H9 (cell line): ENCODE measurements at regions not wholly inside any gene's neighbourhood (a gene's known extent, or its start where the extent isn't known, plus 50 kb on each side); places are given as distances from the start of the nearest gene placed in this dataset.

Experiments
- DNase-seq: peaks from one replicate; pipeline ENCODE4 v3.0.0-alpha.2; 2017
- H2AFZ ChIP-seq: one replicate; pipeline ENCODE4 v1.6.1; 2013; ENCODE audit warnings: mild to moderate bottlenecking, low read length, control low read depth, moderate library complexity
- H2AK5ac ChIP-seq: 2 replicates; pipeline ENCODE4 v1.6.1; 2013; ENCODE audit warnings: low read length, control low read depth, mixed read lengths; ENCODE audit not compliant: insufficient read length
- H2BK120ac ChIP-seq: one replicate; pipeline ENCODE4 v1.6.1; 2013; ENCODE audit warnings: low read depth, mild to moderate bottlenecking, low read length, control low read depth, inconsistent platforms; ENCODE audit not compliant: poor library complexity, severe bottlenecking
- H2BK12ac ChIP-seq: 2 replicates; pipeline ENCODE4 v1.6.1; 2013; ENCODE audit warnings: low read length, control low read depth, mixed read lengths, low read depth; ENCODE audit not compliant: insufficient read length
- H2BK15ac ChIP-seq: 2 replicates; pipeline ENCODE4 v1.6.1; 2013; ENCODE audit warnings: low read depth, low read length, control low read depth
- H2BK20ac ChIP-seq: one replicate; pipeline ENCODE4 v1.6.1; 2013; ENCODE audit warnings: low read depth, mild to moderate bottlenecking, low read length, control low read depth, inconsistent platforms; ENCODE audit not compliant: poor library complexity, severe bottlenecking
- H2BK5ac ChIP-seq: 2 replicates; pipeline ENCODE4 v1.6.1; 2013; ENCODE audit warnings: low read length, control low read depth, mixed read lengths; ENCODE audit not compliant: insufficient read length
- H3K14ac ChIP-seq: 2 replicates; pipeline ENCODE4 v1.6.1; 2013; ENCODE audit warnings: low read length, control low read depth; ENCODE audit not compliant: insufficient read depth
- H3K18ac ChIP-seq: 2 replicates; pipeline ENCODE4 v1.6.1; 2013; ENCODE audit warnings: low read depth, mild to moderate bottlenecking, mixed read lengths, low read length, control low read depth; ENCODE audit not compliant: insufficient read length
- H3K23ac ChIP-seq: 2 replicates; pipeline ENCODE4 v1.6.1; 2013; ENCODE audit warnings: low read length, control low read depth, mixed read lengths, low read depth; ENCODE audit not compliant: insufficient read length
- H3K23me2 ChIP-seq: 2 replicates; pipeline ENCODE4 v1.6.1; 2013; ENCODE audit warnings: low read depth, mild to moderate bottlenecking, mixed read lengths, low read length, control low read depth; ENCODE audit not compliant: insufficient read length, poor library complexity, severe bottlenecking
- H3K27ac ChIP-seq: 2 replicates; pipeline ENCODE4 v1.5.1; 2013; ENCODE audit warnings: low read length, control low read depth, mixed read lengths, low read depth; ENCODE audit not compliant: insufficient read length
- H3K27me3 ChIP-seq: 2 replicates; pipeline ENCODE4 v1.6.1; 2013; ENCODE audit warnings: low read length, control low read depth, inconsistent platforms; ENCODE audit not compliant: insufficient read depth
- H3K4ac ChIP-seq: 2 replicates; pipeline ENCODE4 v1.6.1; 2013; ENCODE audit warnings: low read depth, mild to moderate bottlenecking, control low read depth, inconsistent platforms, low read length, moderate library complexity
- H3K4me1 ChIP-seq: 2 replicates; pipeline ENCODE4 v1.6.1; 2013; ENCODE audit warnings: low read length, control low read depth, inconsistent platforms; ENCODE audit not compliant: insufficient read depth
- H3K4me2 ChIP-seq: 2 replicates; pipeline ENCODE4 v1.6.1; 2013; ENCODE audit warnings: low read length, control low read depth, mixed read lengths; ENCODE audit not compliant: insufficient read length, insufficient read depth
- H3K56ac ChIP-seq: 2 replicates; pipeline ENCODE4 v1.6.1; 2013; ENCODE audit warnings: low read depth, mild to moderate bottlenecking, mixed read lengths, low read length, control low read depth; ENCODE audit not compliant: insufficient read length
- H3K79me1 ChIP-seq: 2 replicates; pipeline ENCODE4 v1.6.1; 2013; ENCODE audit warnings: low read depth, mild to moderate bottlenecking, moderate library complexity, low read length, control low read depth, inconsistent platforms; ENCODE audit not compliant: insufficient read depth, poor library complexity, severe bottlenecking
- H3K79me2 ChIP-seq: 2 replicates; pipeline ENCODE4 v1.6.1; 2013; ENCODE audit warnings: low read length, control low read depth, inconsistent platforms; ENCODE audit not compliant: insufficient read depth
- H3K9ac ChIP-seq: 2 replicates; pipeline ENCODE4 v1.6.1; 2013; ENCODE audit warnings: low read length, control low read depth, mixed read lengths; ENCODE audit not compliant: insufficient read length; ENCODE audit errors: extremely low read depth
- H3K9me3 ChIP-seq: one replicate; pipeline ENCODE4 v1.6.1; 2013; ENCODE audit warnings: low read depth, low read length, inconsistent platforms; ENCODE audit not compliant: control insufficient read depth
- H3T11ph ChIP-seq: one replicate; pipeline ENCODE4 v1.6.1; 2013; ENCODE audit warnings: mild to moderate bottlenecking, low read length, control low read depth, inconsistent platforms
- H4K20me1 ChIP-seq: one replicate; pipeline ENCODE4 v1.6.1; 2013; ENCODE audit not compliant: control insufficient read depth, insufficient read length, insufficient read depth
- H4K5ac ChIP-seq: 2 replicates; pipeline ENCODE4 v1.6.1; 2013; ENCODE audit warnings: low read depth, mild to moderate bottlenecking, mixed read lengths, low read length, control low read depth; ENCODE audit not compliant: insufficient read length
- H4K8ac ChIP-seq: replicated peaks from 2 replicates; pipeline ENCODE4 v1.6.1; 2013; ENCODE audit warnings: low read length, control low read depth, mixed read lengths, low read depth; ENCODE audit not compliant: insufficient read length
- H4K91ac ChIP-seq: 2 replicates; pipeline ENCODE4 v1.6.1; 2013; ENCODE audit warnings: low read depth, mild to moderate bottlenecking, moderate library complexity, mixed read lengths, low read length, control low read depth; ENCODE audit not compliant: insufficient read length
- H3K27ac Mint-ChIP-seq, 3 experiments: 2 replicates in 2 of 3; 3 replicates in 1 of 3; pipeline ENCODE4 v1.8.0; 2020 to 2021; ENCODE audit warnings: mixed read lengths in 3 of 3, mild to moderate bottlenecking in 1 of 3, moderate library complexity in 1 of 3
- H3K27me3 Mint-ChIP-seq: 2 replicates; pipeline ENCODE4 v1.8.0; 2021; ENCODE audit warnings: low read depth, mild to moderate bottlenecking, moderate library complexity, mixed read lengths
- H3K36me3 Mint-ChIP-seq, 3 experiments: 2 replicates in 2 of 3; 3 replicates in 1 of 3; pipeline ENCODE4 v1.8.0; 2020 to 2021; ENCODE audit warnings: low read depth in 3 of 3, mixed read lengths in 3 of 3; ENCODE audit not compliant: insufficient read depth in 1 of 3
- H3K4me1 Mint-ChIP-seq, 2 experiments: 2 replicates each; pipeline ENCODE4 v1.8.0; 2020; ENCODE audit warnings: mixed read lengths in 2 of 2
- H3K4me3 Mint-ChIP-seq, 2 experiments: 2 replicates in 1 of 2; 3 replicates in 1 of 2; pipeline ENCODE4 v1.8.0; 2020 to 2021; ENCODE audit warnings: mild to moderate bottlenecking in 2 of 2, mixed read lengths in 2 of 2, moderate library complexity in 1 of 2
- H3K9me3 Mint-ChIP-seq, 2 experiments: 2 replicates in 1 of 2; 3 replicates in 1 of 2; pipeline ENCODE4 v1.8.0; 2020; ENCODE audit warnings: mild to moderate bottlenecking in 2 of 2, mixed read lengths in 2 of 2, moderate library complexity in 1 of 2
- CTCF ChIP-seq: fragments of 200-600 bp; sonication (generic); conservative IDR thresholded peaks from 3 replicates; pipeline ENCODE4 v1.8.0; 2021; ENCODE audit warnings: antibody characterized with exemption, mild to moderate bottlenecking
- WGBS: extraction: QIAGEN DNeasy Blood & Tissue Kit; methylation state at CpG from one replicate; pipeline ENCODE4 v1.1.7; 2013; ENCODE audit warnings: missing lambda C conversion rate, low lambda C conversion rate, mixed read lengths; ENCODE audit not compliant: insufficient read length; ENCODE audit errors: extremely low coverage; 5-methylcytosine and 5-hydroxymethylcytosine counted together

GRCh38 chr2:64289251-64289650 is 145.0 kb upstream of the PELI1 start:
- Mint-ChIP-seq H3K27me3 (peaks cover 2% of the 10 kb centered on the region), H3K9me3 (no peaks in the 10 kb centered on the region), H3K4me3 (no peak overlapping the region), H3K36me3 (peaks cover 0 to 15% (median 8%) of the 10 kb centered on the region in 3 experiments; a peak in 5 of 7 replicates), H3K27ac (no peak overlapping the region), H3K4me1 (peaks cover 37% of the 10 kb centered on the region in 2 experiments)
- H3K23me2 ChIP-seq: no peaks in the 10 kb centered on the region
- no peak overlapping the region for H3K18ac ChIP-seq
- no peak for DNase-seq
- no peak overlapping the region for H3K14ac ChIP-seq
- H3K56ac ChIP-seq: no peak overlapping the region
- H4K91ac ChIP-seq: no peak overlapping the region
- no peaks in the 10 kb centered on the region for H4K20me1 ChIP-seq
- no peak overlapping the region for H3T11ph ChIP-seq
- H3K9me3 ChIP-seq: no peaks in the 10 kb centered on the region
- no peak for TF ChIP-seq CTCF
- no peak overlapping the region for H3K23ac ChIP-seq
- no peaks in the 10 kb centered on the region for H3K79me2 ChIP-seq
- no peaks in the 10 kb centered on the region for H3K79me1 ChIP-seq
- H3K4me2 ChIP-seq: no peak overlapping the region
- no peak overlapping the region for H2BK12ac ChIP-seq
- no peak overlapping the region for H2BK120ac ChIP-seq
- no peak overlapping the region for H2BK20ac ChIP-seq
- no peak overlapping the region for H3K27ac ChIP-seq
- 100% methylated on average over 1 of the region's 5 CpGs for WGBS
- H4K5ac ChIP-seq: no peak overlapping the region
- no peak overlapping the region for H3K9ac ChIP-seq
- no peak overlapping the region for H4K8ac ChIP-seq
- H2BK15ac ChIP-seq: no peak overlapping the region
- no peak overlapping the region for H2AFZ ChIP-seq
- peaks cover 15% of the 10 kb centered on the region for H3K4me1 ChIP-seq
- H3K27me3 ChIP-seq: no peaks in the 10 kb centered on the region
- H3K4ac ChIP-seq: no peak overlapping the region
- H2AK5ac ChIP-seq: no peak overlapping the region
- no peak overlapping the region for H2BK5ac ChIP-seq
